Sigmoid colon (tissue), 4 donors: ENCODE measurements at regions not wholly inside any gene's neighbourhood (a gene's known extent, or its start where the extent isn't known, plus 50 kb on each side); places are given as distances from the start of the nearest gene placed in this dataset.

Experiments
- CTCF ChIP-seq, 4 experiments: fragments of 450-650 bp in 3 of 4; fragments of 200-600 bp in 1 of 4; IDR thresholded peaks; one replicate each; pipeline ENCODE4 v1.5.1; 2016 to 2019; ENCODE audit warnings: antibody characterized with exemption in 4 of 4, mild to moderate bottlenecking in 3 of 4, moderate library complexity in 2 of 4
- EP300 ChIP-seq, 4 donors: sonication (generic); formaldehyde crosslinking; IDR thresholded peaks; one replicate each; pipeline ENCODE4 v1.6.1; 2017; ENCODE audit warnings: antibody characterized with exemption in 4 of 4
- POLR2A ChIP-seq, 2 donors: fragments of 450-650 bp; IDR thresholded peaks; one replicate each; pipeline ENCODE4 v1.6.1; 2016; ENCODE audit warnings: antibody characterized with exemption in 2 of 2, mild to moderate bottlenecking in 2 of 2, moderate library complexity in 2 of 2

- TF ChIP-seq CTCF (IDR thresholded peaks at IDR 0.05) = no peak
- TF ChIP-seq POLR2A (IDR thresholded peaks at IDR 0.05) = no peak
- no peak for TF ChIP-seq EP300 (IDR thresholded peaks at IDR 0.05)
Measured at GRCh38 chr5:154593071-154593470, 115.0 kb upstream of the HAND1 start.
